ENCODE measurements at regions not wholly inside any gene's neighbourhood (a gene's known extent, or its start where the extent isn't known, plus 50 kb on each side); places are given as distances from the start of the nearest gene placed in this dataset.

DNA sequence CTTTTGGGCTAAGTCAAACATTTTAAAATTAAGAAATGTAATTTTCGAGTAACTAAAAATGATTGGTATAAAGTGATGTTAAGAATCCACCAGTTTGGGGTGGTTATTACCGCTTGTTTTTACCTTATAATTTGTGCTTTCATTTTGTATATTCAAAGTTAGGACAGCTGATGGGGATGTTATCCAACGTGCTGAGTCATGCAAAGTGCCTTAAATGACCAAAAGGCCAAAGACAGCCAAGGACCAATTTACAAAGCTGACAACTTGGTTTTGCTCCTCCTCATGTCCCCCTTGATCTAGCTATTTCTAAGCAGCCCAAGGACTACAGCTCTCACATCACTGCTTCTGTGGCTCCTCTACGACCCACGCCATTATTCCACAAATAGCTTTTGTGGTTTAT is 181.4 kb upstream of the PCDH7 start:
- POLR2A ChIA-PET = no interaction called here
- TF ChIP-seq, protein P1, sequence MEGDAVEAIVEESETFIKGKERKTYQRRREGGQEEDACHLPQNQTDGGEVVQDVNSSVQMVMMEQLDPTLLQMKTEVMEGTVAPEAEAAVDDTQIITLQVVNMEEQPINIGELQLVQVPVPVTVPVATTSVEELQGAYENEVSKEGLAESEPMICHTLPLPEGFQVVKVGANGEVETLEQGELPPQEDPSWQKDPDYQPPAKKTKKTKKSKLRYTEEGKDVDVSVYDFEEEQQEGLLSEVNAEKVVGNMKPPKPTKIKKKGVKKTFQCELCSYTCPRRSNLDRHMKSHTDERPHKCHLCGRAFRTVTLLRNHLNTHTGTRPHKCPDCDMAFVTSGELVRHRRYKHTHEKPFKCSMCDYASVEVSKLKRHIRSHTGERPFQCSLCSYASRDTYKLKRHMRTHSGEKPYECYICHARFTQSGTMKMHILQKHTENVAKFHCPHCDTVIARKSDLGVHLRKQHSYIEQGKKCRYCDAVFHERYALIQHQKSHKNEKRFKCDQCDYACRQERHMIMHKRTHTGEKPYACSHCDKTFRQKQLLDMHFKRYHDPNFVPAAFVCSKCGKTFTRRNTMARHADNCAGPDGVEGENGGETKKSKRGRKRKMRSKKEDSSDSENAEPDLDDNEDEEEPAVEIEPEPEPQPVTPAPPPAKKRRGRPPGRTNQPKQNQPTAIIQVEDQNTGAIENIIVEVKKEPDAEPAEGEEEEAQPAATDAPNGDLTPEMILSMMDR (IDR thresholded peaks at IDR 0.05; ENCODE audit: insufficient read depth, low read length, missing control alignments) = no peak
- CTCF ChIA-PET = no interaction called here
- no peak overlapping the region for H3K4me3 ChIP-seq (ENCODE audit: low read depth, low read length)
- no peak for DNase-seq (ENCODE audit: low read depth, low spot score)

DNA sequence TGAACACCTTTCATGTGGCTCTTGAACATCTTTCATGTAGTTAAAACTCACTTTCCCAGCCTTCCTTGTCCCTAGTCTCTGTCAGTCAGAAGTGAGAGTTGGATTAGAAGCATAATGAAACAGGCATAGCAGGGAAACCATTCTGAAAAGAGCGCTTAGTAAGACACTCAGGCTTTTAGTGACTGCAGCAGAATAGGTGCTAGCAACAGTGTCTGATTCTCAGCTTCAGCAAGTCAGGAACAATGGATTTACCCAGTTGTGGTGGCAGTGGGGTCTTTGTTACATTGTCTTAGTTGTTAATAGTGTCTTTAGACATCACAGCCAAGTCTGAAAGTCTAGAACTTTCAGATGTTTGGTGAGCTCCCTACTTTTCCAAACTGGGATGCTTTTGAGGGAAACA is 177.1 kb upstream of the PCDH7 start:
- DNase-seq (ENCODE audit: low read depth, low spot score) = no peak
- POLR2A ChIA-PET = no interaction called here
- CTCF ChIA-PET = no interaction called here
- TF ChIP-seq, protein P1 (IDR thresholded peaks at IDR 0.05; ENCODE audit: insufficient read depth, low read length, missing control alignments) = no peak
- no peak overlapping the region for H3K4me3 ChIP-seq (ENCODE audit: low read depth, low read length)

DNA sequence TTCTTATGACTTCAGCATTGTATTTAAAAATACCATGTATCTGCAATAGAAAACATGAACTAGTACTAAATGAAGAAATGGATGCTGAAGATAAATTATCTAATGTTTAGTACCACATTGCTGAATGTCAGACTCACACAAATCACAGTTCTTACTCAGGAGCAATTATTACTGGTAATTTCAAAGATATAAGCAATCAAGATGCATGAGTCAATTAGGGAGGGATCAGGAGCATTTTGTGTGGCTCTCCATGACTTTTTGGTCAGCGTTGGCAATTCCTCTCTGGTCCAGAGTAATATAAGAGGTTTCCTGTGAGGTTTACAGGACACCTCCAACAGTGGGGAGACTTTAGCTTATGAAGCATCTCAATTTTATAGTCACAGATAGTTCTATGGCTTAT is 167.0 kb upstream of the PCDH7 start:
- ChIA-PET CTCF (no interaction called here), POLR2A (no interaction called here)
- no peak for DNase-seq (ENCODE audit: low read depth, low spot score)
- H3K4me3 ChIP-seq (ENCODE audit: low read depth, low read length) = no peak overlapping the region
- TF ChIP-seq, protein P1 (IDR thresholded peaks at IDR 0.05; ENCODE audit: insufficient read depth, low read length, missing control alignments) = no peak

DNA sequence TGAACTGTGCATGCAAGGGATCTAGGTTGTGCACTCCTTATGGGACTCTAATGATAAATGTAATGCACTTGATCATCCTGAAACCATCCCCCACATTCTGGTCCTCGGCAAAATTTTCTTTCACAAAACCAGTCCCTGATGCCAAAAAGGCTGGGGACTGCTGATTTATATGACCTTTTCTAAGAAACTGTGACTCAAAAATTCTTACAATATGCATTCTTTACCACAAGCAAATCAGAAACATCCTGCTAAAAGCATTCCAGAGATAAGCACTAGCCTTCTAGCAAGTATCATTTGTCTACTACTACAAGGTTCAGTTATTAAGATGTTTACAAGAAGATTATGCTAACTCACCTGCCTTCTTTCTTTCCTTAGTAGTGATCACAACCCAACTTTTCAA is 166.5 kb upstream of the PCDH7 start:
- CTCF ChIA-PET = no interaction called here

DNA sequence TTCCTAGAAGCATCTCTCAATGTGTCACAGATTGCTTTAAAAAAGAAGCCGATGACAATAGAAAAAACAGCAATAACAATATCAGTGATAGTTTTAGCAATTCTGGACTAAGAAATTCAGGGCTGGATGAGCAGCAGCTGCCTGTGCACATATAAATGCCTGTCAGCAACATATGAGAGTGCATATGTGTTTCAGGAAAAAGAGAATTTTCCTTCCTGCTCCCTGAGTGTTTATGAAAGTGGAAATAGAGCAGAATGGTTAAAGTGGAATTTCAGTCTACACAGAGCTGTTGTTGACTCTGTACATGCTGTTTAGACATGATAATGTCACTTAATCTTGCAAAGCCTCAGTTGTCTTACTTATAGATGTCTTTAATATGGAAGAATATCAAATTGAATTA is 164.4 kb upstream of the PCDH7 start:
- DNase-seq (ENCODE audit: low read depth, low spot score) = no peak
- POLR2A ChIA-PET = no interaction called here
- CTCF ChIA-PET = no interaction called here
- TF ChIP-seq, protein P1 (IDR thresholded peaks at IDR 0.05; ENCODE audit: insufficient read depth, low read length, missing control alignments) = no peak
- no peak overlapping the region for H3K4me3 ChIP-seq (ENCODE audit: low read depth, low read length)

More for the DNA sequence above, 166.5 kb upstream of the PCDH7 start:
- no peak overlapping the region for H3K4me3 ChIP-seq (ENCODE audit: low read depth, low read length)
- TF ChIP-seq, protein P1 (IDR thresholded peaks at IDR 0.05; ENCODE audit: insufficient read depth, low read length, missing control alignments) = no peak
- no peak for DNase-seq (ENCODE audit: low read depth, low spot score)
- POLR2A ChIA-PET = no interaction called here

DNA sequence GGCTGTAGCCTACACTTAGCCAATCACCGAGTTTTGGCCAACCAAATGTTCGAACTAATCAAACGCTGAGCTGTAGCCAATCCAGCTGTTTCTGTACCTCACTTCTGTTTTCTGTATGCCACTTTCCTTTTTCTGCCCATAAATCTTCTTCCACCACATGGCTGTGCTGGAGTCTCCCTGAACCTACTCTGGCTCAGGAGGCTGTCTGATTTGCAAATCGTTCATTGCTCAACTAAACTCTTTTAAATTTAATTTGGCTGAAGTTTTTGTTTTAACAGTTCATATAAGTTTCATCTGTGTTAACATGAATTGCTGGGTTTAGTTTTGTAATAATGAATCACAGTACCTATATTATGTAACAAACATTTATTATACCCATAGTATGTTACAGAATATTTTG is 160.7 kb upstream of the PCDH7 start:
- TF ChIP-seq, protein P1 (IDR thresholded peaks at IDR 0.05; ENCODE audit: insufficient read depth, low read length, missing control alignments) = no peak
- CTCF ChIA-PET = no interaction called here
- POLR2A ChIA-PET = no interaction called here
- no peak for DNase-seq (ENCODE audit: low read depth, low spot score)
- no peak overlapping the region for H3K4me3 ChIP-seq (ENCODE audit: low read depth, low read length)
